K562 (cell line): ENCODE measurements at regions not wholly inside any gene's neighbourhood (a gene's known extent, or its start where the extent isn't known, plus 50 kb on each side); places are given as distances from the start of the nearest gene placed in this dataset.

Experiments used
- HCFC1 ChIP-seq: IDR thresholded peaks from 2 replicates; pipeline ENCODE4 v1.6.1; 2012; ENCODE audit warnings: low read depth, low read length, improper control_type of control experiment
- ZNF384 ChIP-seq: IDR thresholded peaks from 2 replicates; pipeline ENCODE4 v1.6.1; 2012; ENCODE audit warnings: low read depth, low read length, improper control_type of control experiment

- TF ChIP-seq ZNF384 (no peak), HCFC1 (no peak)
Observed at GRCh38 chr3:20563985-20564384, 378.0 kb upstream of the SGO1 start.
